Mammary epithelial cell (primary cell): ENCODE measurements at regions not wholly inside any gene's neighbourhood (a gene's known extent, or its start where the extent isn't known, plus 50 kb on each side); places are given as distances from the start of the nearest gene placed in this dataset.

Experiments used
- CTCF ChIP-seq, 2 donors: IDR thresholded peaks in 1 of 2; conservative IDR thresholded peaks in 1 of 2; 2 replicates each; pipeline ENCODE4 v1.5.1; 2011 to 2012; ENCODE audit warnings: inconsistent platforms in 2 of 2, low read length in 2 of 2, mild to moderate bottlenecking in 2 of 2, control low read depth in 1 of 2, low read depth in 1 of 2; ENCODE audit not compliant: insufficient read depth in 1 of 2; ENCODE audit errors: extremely low read depth in 1 of 2
- EZH2 ChIP-seq: IDR thresholded peaks from 2 replicates; pipeline ENCODE4 v1.6.1; 2012; ENCODE audit warnings: low read length, inconsistent platforms, borderline replicate concordance

DNA sequence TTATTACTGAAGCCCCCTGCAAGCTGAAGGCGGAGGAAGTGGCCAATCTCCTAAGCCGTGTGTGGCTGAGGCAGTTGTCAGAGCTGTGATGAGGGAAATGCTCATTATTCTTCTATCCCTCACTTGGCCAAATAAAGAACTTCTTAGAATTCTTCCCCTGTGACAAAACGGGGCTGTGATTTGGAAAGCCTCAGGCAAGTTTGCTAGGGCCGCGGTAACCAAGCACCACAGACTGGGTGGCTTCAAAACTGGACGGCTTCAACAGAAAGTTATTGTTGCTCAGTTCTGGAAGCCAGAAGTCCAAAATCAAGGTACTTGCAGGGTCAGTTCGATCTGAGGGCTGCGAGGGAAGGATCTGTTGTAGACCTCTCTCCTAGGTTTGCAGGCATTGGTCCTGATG lies 72.3 kb upstream of the STEAP1B start:
- TF ChIP-seq CTCF (conservative IDR thresholded peaks at IDR 0.05 in 1 of 2, IDR thresholded peaks at IDR 0.05 in 1 of 2; ENCODE audit: extremely low read depth in 1 of 2, insufficient read depth in 1 of 2, low read depth in 1 of 2, low read length in 2 of 2), result no peak
- no peak for TF ChIP-seq EZH2
